NB4 (cell line): ENCODE measurements at regions not wholly inside any gene's neighbourhood (a gene's known extent, or its start where the extent isn't known, plus 50 kb on each side); places are given as distances from the start of the nearest gene placed in this dataset.

Source experiments
- CTCF ChIP-seq: IDR thresholded peaks from one replicate; pipeline ENCODE4 v1.5.1; 2012; ENCODE audit warnings: low read depth, low read length
- MYC ChIP-seq: IDR thresholded peaks from 2 replicates; pipeline ENCODE4 v1.6.1; 2011; ENCODE audit warnings: low read depth, low read length

DNA sequence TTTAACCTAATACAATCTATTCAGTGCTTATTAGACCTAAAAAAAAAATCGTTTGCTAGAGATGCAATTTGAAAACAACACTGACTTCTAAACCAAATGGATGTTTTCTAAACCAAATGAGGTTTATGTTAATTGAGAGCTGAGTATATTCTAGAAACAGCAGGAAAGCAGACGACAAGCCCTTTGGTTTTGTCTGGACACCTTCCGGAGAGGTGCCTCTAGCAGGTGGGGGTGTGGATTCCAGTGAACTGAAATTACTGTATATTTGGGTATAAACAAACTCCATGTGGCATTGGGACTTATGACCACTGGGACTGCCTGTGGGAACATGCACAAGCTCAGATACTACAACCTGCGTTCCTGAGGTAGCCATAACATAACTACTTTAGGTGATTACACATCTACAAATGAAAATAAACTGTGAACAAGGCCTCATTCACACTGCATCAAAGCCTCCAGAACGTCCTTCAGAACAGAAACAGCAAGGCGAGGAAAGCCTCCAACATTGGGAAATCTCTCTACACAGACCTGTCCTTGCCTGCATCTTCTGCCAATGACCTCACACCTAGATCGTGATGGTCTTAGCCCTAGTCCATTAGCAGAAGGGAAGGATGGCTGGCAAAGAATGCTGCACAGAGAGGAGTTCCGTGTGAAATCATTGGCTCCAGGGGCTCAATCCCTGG lies 206.8 kb upstream of the FOXQ1 start:
- TF ChIP-seq CTCF (no peak), MYC (no peak)
